K562 (cell line): ENCODE measurements at regions not wholly inside any gene's neighbourhood (a gene's known extent, or its start where the extent isn't known, plus 50 kb on each side); places are given as distances from the start of the nearest gene placed in this dataset.

Experiments used
- AFF4 ChIP-seq: sonication (generic); formaldehyde crosslinking; IDR thresholded peaks from 2 replicates; pipeline ENCODE4 v1.8.0; 2023; ENCODE audit warnings: mild to moderate bottlenecking, missing genetic modification reagents
- FOXJ3 ChIP-seq: sonication (generic); formaldehyde crosslinking; IDR thresholded peaks from 2 replicates; pipeline ENCODE4 v1.4.0; 2020; ENCODE audit warnings: mild to moderate bottlenecking, missing genetic modification reagents
- GTF3C2 ChIP-seq: IDR thresholded peaks from 3 replicates; pipeline ENCODE4 v1.6.1; 2011; ENCODE audit warnings: borderline replicate concordance, mild to moderate bottlenecking, moderate library complexity; ENCODE audit not compliant: insufficient read length; ENCODE audit errors: extremely low read depth
- HDAC1 ChIP-seq, 2 experiments: fragments of 450-650 bp; IDR thresholded peaks; 2 replicates each; pipeline ENCODE4 v1.6.1; 2016 to 2017; ENCODE audit warnings: inconsistent platforms in 1 of 2, mild to moderate bottlenecking in 1 of 2, moderate library complexity in 1 of 2
- MCM5 ChIP-seq: fragments of 450-650 bp; IDR thresholded peaks from 2 replicates; pipeline ENCODE4 v1.6.1; 2016; ENCODE audit warnings: low read depth
- PHB ChIP-seq: fragments of 250-450 bp; sonication (Bioruptor Pico); IDR thresholded peaks from 2 replicates; pipeline ENCODE4 v1.5.0; 2021
- POLR2AphosphoS2 ChIP-seq: IDR thresholded peaks from 2 replicates; pipeline ENCODE4 v1.6.1; 2012; ENCODE audit warnings: low read length, improper control_type of control experiment
- SIX5 ChIP-seq, 2 experiments: IDR thresholded peaks; 2 replicates each; pipeline ENCODE4 v1.6.1; 2011; ENCODE audit warnings: low read length in 2 of 2, borderline replicate concordance in 1 of 2, low read depth in 1 of 2, mild to moderate bottlenecking in 1 of 2, moderate library complexity in 1 of 2; ENCODE audit not compliant: insufficient read depth in 1 of 2
- TCF7 ChIP-seq: sonication (generic); IDR thresholded peaks from 2 replicates; pipeline ENCODE4 v1.6.1; 2016; ENCODE audit warnings: antibody characterized with exemption, borderline replicate concordance
- THRAP3 ChIP-seq: fragments of 450-650 bp; IDR thresholded peaks from 2 replicates; pipeline ENCODE4 v1.6.1; 2016; ENCODE audit warnings: mild to moderate bottlenecking, inconsistent platforms, borderline replicate concordance
- ZNF717 ChIP-seq: fragments of 250-450 bp; sonication (Bioruptor Pico); IDR thresholded peaks from 2 replicates; pipeline ENCODE4 v1.5.0; 2021
- TF ChIP-seq, protein P1 (sequence below): fragments of 450-650 bp; IDR thresholded peaks from 2 replicates; pipeline ENCODE4 v1.6.1; 2014; ENCODE audit warnings: low read depth, mild to moderate bottlenecking, moderate library complexity, borderline replicate concordance
- TF ChIP-seq, protein P2 (sequence below): fragments of 200-800 bp; sonication (Bioruptor generic); IDR thresholded peaks from 2 replicates; pipeline ENCODE4 v1.6.1; 2016; ENCODE audit warnings: missing genetic modification characterization, missing compliant biosample characterization
- TF ChIP-seq, protein P3 (sequence below): IDR thresholded peaks from 2 replicates; pipeline ENCODE4 v1.6.1; 2011; ENCODE audit not compliant: insufficient read length; ENCODE audit errors: extremely low read depth

- no peak for TF ChIP-seq GTF3C2
- no peak for TF ChIP-seq TCF7
- TF ChIP-seq AFF4: no peak
- TF ChIP-seq MCM5: no peak
- no peak for TF ChIP-seq SIX5 (IDR thresholded peaks at IDR 0.05; ENCODE audit: borderline replicate concordance in 1 of 2, insufficient read depth in 1 of 2, low read depth in 1 of 2, low read length in 2 of 2)
- no peak for TF ChIP-seq ZNF717
- no peak for TF ChIP-seq HDAC1 (IDR thresholded peaks at IDR 0.05)
- no peak for TF ChIP-seq FOXJ3 (CRISPR knock-in tag)
- no peak for TF ChIP-seq PHB (CRISPR knock-in tag)
- TF ChIP-seq POLR2AphosphoS2: no peak
- TF ChIP-seq, protein P1, sequence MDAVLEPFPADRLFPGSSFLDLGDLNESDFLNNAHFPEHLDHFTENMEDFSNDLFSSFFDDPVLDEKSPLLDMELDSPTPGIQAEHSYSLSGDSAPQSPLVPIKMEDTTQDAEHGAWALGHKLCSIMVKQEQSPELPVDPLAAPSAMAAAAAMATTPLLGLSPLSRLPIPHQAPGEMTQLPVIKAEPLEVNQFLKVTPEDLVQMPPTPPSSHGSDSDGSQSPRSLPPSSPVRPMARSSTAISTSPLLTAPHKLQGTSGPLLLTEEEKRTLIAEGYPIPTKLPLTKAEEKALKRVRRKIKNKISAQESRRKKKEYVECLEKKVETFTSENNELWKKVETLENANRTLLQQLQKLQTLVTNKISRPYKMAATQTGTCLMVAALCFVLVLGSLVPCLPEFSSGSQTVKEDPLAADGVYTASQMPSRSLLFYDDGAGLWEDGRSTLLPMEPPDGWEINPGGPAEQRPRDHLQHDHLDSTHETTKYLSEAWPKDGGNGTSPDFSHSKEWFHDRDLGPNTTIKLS: no peak
- no peak for TF ChIP-seq THRAP3
- TF ChIP-seq, protein P2, sequence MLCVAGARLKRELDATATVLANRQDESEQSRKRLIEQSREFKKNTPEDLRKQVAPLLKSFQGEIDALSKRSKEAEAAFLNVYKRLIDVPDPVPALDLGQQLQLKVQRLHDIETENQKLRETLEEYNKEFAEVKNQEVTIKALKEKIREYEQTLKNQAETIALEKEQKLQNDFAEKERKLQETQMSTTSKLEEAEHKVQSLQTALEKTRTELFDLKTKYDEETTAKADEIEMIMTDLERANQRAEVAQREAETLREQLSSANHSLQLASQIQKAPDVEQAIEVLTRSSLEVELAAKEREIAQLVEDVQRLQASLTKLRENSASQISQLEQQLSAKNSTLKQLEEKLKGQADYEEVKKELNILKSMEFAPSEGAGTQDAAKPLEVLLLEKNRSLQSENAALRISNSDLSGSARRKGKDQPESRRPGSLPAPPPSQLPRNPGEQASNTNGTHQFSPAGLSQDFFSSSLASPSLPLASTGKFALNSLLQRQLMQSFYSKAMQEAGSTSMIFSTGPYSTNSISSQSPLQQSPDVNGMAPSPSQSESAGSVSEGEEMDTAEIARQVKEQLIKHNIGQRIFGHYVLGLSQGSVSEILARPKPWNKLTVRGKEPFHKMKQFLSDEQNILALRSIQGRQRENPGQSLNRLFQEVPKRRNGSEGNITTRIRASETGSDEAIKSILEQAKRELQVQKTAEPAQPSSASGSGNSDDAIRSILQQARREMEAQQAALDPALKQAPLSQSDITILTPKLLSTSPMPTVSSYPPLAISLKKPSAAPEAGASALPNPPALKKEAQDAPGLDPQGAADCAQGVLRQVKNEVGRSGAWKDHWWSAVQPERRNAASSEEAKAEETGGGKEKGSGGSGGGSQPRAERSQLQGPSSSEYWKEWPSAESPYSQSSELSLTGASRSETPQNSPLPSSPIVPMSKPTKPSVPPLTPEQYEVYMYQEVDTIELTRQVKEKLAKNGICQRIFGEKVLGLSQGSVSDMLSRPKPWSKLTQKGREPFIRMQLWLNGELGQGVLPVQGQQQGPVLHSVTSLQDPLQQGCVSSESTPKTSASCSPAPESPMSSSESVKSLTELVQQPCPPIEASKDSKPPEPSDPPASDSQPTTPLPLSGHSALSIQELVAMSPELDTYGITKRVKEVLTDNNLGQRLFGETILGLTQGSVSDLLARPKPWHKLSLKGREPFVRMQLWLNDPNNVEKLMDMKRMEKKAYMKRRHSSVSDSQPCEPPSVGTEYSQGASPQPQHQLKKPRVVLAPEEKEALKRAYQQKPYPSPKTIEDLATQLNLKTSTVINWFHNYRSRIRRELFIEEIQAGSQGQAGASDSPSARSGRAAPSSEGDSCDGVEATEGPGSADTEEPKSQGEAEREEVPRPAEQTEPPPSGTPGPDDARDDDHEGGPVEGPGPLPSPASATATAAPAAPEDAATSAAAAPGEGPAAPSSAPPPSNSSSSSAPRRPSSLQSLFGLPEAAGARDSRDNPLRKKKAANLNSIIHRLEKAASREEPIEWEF (CRISPR knock-in tag): no peak
- TF ChIP-seq, protein P3, sequence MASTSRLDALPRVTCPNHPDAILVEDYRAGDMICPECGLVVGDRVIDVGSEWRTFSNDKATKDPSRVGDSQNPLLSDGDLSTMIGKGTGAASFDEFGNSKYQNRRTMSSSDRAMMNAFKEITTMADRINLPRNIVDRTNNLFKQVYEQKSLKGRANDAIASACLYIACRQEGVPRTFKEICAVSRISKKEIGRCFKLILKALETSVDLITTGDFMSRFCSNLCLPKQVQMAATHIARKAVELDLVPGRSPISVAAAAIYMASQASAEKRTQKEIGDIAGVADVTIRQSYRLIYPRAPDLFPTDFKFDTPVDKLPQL: no peak
Measured at GRCh38 chr1:147475488-147475887, 65.8 kb upstream of the BCL9 start (continued).
